ENCODE measurements at regions not wholly inside any gene's neighbourhood (a gene's known extent, or its start where the extent isn't known, plus 50 kb on each side); places are given as distances from the start of the nearest gene placed in this dataset.
"Not testable (repeated sequence)": the region's sequence is repeated elsewhere in the genome, so short reads cannot be mapped to it uniquely, and the experiment has no call there.

- no peak for DNase-seq
These were observed 54.0 kb upstream of the RBFOX1 start for GRCh38 chr16:7278636-7279035.

DNA sequence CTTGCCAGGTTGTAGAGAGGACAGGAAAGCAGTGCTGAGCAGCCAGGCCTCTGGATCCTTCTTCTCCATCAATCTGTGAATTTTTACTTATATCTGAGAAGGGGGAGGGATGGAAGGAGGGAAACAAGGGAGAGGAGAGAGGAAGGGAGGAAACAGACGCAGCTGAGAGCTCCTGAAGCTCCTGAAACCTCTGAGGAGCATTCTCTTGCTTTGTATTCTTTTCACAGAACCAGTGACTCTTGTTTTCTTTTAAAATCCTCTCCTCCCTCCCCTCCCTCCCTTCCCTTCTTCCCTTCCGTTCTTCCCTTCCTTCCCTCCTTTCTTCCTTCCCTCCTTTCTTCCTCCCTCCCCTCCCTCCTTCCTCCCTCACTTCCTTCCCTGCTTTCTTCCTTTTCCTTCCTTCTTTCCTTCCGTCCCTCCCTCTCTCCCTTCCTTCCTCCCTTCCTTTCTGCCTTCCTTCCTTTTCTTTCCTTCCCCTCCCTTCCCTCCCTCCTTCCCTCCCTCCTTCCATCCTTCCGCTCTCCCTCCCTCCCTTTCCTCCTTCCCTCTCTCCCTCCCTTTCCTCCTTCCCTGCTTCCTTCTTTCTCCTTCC lies 60.0 kb upstream of the RBFOX1 start:
- no peak for DNase-seq

DNA sequence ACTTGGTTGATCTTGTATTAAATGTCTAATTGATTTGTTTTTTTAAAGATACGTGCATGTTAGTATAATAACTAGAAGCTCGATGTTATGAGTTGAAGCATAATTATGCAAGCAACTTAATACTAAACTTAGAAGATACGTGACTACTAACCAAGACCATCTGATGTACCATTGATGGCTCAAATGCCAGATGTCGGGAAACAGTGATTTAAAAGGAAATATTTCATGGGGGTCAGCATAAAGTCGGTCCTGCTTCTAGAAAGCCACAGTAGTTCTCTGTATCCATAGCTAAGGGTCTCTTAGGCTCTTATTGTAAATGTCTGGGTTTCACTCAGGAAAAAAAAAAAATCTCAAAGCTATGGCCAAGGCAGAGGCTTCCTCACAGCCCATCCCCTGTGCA lies 61.2 kb upstream of the RBFOX1 start:
- no peak for DNase-seq

DNA sequence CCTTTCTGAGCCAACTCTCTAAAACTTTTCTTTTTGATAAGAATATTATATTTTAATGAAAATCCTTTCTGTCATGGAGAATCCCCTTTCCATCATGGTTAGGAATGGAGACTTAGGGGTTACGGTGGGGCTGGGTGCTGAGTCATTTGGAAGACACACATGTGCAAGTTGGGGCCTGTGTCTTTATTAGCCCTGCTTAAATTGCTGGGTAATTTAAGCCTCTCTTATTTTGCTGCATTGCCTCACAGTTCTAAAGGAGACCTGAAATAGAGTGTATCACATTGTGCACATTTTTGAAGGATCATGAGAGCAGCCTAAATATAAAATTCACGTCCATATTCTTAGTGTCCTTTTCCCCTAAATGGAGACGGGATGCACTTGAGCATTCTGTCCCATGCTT lies 61.8 kb upstream of the RBFOX1 start:
- no peak for DNase-seq

GRCh38 chr16:7270006-7270405 lies 62.6 kb upstream of the RBFOX1 start:
- DNase-seq, result no peak

DNA sequence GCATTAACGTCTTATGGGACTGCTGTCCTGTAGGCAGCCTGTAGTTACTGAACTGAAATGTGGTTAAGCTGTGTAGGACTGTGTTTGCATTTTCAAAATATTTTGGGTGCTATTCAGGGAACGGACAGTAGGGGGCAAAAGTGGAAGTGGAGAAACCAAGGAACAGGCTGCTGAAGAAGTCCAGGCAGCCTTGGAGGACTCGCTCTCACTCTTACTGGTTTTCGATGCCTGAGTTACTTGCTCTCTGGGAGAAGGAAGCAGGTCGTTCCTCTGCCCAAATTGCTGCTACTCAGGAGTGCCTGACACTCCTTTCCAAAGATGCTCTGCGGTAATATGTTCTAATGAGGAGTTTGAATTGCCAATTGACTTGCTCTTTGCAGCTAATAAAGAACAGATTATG lies 64.5 kb upstream of the RBFOX1 start:
- DNase-seq, result no peak

DNA sequence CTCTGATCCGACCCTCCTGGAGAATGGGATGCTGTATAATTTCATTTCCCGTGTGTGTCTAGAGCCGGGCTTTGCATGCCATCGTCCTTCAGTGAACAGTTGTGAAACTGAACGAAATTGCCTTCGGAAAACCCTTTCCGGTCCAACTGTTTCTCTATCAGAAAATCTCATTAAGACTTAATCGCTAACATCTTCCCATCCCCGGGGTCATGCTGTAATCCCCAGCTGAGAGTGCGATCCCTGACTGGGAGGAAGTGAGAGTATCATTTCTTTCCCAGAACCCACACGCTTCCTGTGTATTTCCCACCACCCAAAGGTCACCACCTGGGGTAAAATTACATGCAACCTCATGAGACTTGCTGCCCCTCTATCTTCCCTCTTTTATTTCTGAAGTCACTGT lies 75.6 kb upstream of the RBFOX1 start:
- no peak for DNase-seq

- DNase-seq, result no peak
These were observed 86.1 kb upstream of the RBFOX1 start for GRCh38 chr16:7246578-7246977.

DNA sequence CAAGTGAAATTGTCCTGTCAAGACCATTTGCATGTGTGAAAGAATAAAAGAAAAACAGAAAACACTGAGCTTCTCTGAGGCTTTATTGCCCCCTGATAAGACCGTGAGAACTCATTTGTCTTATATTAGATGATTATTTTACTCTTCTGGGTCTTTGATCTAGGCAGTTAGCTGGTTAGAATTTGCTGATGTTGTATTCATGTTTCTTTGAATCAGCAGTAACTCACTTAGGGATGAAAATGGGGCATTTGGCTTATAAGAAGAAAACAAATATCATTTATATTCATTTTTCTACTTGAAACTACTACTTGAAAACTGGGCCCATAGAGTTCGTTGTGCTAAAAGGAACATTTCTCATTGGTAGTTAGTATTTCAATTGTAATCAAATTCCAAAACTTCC lies 93.1 kb upstream of the RBFOX1 start:
- no peak for DNase-seq

DNA sequence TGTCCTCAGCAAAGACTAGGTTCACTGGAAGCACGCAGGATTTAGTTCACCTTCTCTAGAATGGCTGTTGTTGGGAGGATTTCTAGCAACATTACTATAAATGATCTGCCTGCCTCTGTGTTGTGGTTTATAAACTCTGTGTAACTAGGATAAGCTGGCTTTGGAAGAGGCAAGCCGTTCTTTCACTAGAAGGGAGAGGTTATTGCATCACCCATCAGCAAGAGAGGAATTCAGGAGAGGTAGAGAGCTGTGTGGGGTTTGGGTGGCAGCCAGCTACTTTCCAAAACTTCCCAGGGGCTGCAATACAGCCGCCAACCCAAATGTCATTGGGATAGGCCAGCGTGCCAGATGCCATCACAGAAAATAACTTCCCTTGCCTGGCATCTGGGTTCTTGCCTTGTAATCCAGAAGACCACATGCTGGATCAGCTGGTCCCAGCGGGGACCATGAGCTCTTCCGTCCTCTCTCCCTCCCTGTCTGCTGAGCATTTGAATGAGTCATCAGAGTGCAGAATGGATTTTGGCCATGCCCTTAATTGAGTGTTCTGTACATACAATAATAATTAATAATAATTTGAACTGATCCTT lies 95.7 kb upstream of the RBFOX1 start:
- no peak for DNase-seq

DNA sequence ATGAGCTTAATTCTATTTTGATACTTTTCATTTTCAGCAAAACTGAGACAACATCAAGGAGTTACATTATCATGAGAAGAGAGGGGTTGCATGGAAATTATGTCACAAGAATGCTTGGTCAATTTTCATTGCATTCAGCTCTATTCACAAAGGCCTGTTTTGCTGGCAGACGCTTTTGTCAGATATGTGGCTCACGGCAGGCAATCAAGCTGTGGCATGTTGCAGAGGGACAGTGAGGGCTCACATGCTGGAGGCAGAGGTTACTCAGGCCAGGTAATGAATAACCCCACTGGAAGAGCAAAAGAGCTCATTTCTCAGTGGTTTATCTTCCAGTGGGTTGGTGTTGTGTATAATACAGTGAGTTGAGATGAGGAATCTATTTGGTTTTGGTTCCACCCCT lies 98.7 kb upstream of the RBFOX1 start:
- no peak for DNase-seq

GRCh38 chr16:7231762-7232161 lies 100.9 kb upstream of the RBFOX1 start:
- no peak for DNase-seq

- DNase-seq, result not testable (repeated sequence)
These were observed 103.0 kb upstream of the RBFOX1 start for GRCh38 chr16:7229433-7230218.

- DNase-seq, result no peak
These were observed 105.4 kb upstream of the RBFOX1 start for GRCh38 chr16:7227229-7227721.

DNA sequence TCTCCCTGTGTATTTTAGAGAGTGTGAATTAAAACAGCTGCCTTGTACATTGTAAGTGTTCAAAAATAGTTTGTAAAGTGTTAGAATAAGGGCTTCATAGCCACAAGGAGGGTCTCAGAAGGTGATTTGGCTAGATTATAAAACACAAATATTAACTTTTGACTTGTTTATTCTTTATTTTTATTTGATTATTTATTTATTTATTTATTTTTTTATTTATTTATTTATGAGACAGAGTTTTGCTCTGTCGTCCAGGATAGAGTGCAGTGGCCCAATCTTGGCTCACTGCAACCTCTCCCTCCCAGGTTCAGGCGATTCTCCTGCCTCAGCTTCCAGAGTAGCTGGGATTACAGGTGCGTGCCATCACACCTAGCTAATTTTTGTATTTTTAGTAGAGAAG lies 111.5 kb upstream of the RBFOX1 start:
- no peak for DNase-seq

DNA sequence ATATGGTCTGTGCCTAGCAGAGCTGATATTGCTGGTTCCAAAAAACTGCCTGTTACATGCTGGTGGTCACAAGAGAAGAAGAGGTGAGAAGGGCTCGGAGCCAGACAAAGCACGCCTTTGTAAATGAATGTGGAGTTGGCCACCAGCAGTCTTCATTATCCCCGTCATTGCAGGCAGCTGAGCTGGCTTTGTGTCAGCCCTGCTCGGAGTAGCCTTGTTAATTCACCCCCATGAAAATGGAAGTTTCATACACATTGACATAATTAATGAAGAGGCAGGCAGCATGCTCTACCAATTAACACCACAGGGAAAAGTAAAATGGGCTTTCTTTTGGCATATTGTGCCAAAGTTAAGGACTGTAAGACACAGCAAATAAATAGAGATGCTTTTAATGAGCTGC lies 113.7 kb upstream of the RBFOX1 start:
- no peak for DNase-seq

DNA sequence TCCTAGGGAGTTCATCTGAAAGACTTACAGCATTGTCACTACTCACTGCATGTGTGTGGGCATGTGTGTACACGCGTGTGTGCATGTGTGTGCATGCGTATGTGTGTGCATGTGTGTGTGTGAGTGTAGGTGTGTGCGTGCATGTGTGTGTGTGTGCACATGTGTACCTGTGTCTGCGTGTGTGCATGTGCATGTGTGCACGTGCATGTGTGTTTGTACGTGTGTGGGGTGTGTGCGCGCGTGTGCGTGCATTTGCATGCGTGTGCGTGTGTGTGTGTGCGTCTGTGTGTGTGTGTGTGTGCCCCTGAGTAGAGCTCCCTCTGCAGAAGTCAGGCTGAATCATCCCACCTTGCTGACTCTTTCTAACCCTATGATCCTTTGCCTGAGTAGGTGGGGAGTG lies 114.8 kb upstream of the RBFOX1 start:
- DNase-seq, result no peak

DNA sequence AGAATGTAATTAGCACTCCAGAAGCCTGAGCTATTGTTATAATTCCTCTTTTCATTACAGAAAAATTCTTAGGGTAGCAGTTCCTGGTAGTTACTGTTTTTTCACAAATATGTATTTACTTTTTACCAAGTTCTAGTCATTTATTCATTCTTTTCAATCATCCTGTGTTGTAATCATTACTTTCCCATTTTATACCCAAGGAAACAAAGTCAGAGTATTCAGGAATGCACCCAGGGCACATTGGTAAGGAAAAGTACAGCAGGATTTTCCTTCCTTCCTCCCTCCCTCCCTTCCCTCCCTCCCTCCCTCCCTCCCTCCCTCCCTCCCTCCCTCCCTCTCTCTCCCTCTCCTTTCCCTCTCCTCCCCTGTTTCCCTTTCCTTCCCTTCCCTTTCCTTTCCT lies 115.9 kb upstream of the RBFOX1 start:
- DNase-seq, result no peak

GRCh38 chr16:7211781-7212180 lies 120.9 kb upstream of the RBFOX1 start:
- no peak for DNase-seq

GRCh38 chr16:7209598-7209997 lies 123.0 kb upstream of the RBFOX1 start:
- DNase-seq, result no peak

GRCh38 chr16:7206469-7206868 lies 126.2 kb upstream of the RBFOX1 start:
- DNase-seq, result no peak

- no peak for DNase-seq
These were observed 132.3 kb upstream of the RBFOX1 start for GRCh38 chr16:7200320-7200719.

DNA sequence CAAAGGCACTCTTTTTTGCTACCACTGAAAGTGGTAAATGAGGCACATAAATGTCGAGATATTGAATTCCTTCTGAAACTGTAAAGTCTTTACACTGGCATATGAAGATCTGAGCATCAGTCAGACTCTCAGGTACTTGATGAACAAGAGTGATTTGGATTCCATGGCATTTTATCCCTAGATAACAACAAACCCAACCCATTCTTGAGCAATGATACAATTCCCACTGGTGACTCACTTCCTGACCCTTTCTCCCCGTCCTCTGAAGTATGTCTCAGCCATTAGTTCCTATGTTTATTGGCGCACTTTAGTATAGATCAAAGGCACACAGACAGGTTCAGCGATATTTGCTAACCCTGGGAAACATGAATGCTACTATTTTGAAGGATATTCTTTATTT lies 147.0 kb upstream of the RBFOX1 start:
- no peak for DNase-seq

- no peak for DNase-seq
These were observed 147.5 kb upstream of the RBFOX1 start for GRCh38 chr16:7185165-7185564.
